ENCODE measurements at regions not wholly inside any gene's neighbourhood (a gene's known extent, or its start where the extent isn't known, plus 50 kb on each side); places are given as distances from the start of the nearest gene placed in this dataset.

DNA sequence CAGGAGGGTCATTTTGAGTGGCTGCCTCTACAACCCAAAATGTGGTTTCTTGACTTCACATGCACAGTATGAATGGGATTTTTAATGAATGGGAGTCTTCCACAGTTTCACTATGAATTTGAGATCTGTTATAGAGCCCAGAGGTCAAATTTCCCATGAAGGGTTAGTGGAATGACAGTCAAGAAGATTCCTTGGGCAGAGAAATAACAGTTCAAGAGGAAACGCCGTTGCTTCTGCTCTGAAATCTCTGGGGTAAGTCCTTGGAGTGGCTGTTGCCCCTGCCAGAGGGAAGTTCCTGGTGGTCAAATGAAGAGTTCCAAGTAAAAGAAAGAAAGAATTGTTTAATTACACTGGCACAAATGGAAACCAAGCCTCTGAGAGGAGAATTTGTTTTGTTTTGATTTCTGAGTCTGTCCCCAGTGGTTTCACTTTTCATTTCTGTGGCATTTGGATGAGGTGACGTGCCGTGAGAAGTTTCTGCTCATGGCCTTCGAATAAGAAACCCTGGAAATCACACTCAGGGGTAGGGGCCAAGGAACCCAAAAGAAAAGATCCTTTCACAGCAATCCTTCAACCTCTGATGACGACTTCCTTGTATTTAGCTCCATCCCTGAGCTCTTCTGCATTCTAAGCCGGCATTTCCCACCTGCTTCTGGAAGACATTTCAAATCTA is 77.5 kb upstream of the IL12A start:
- no peak for DNase-seq (ENCODE audit: extremely low read depth in 1 of 4, low spot score in 3 of 4)
- H3K4me2 ChIP-seq (ENCODE audit: insufficient read depth, low read length), result no peak overlapping the region
- ChIA-PET CTCF (ENCODE audit: low intra/inter-chr PET ratio) (no interaction called here), POLR2A (no interaction called here)
- intact Hi-C loops (cut with micrococcal nuclease) (no loop called here), in situ Hi-C loops (cut with MboI) (no loop called here)
- no peak overlapping the region for H3K27ac ChIP-seq (ENCODE audit: extremely low read depth, low read depth, low read length)
- no peaks in the 10 kb centered on the region for H3K27me3 ChIP-seq (ENCODE audit: control insufficient read depth in 2 of 2, insufficient read depth in 2 of 2, low read length in 2 of 2)
- no peak for TF ChIP-seq RAD51 (IDR thresholded peaks at IDR 0.05; ENCODE audit: borderline replicate concordance, low read depth)
- no peak for TF ChIP-seq ZZZ3 (IDR thresholded peaks at IDR 0.05)
- TF ChIP-seq SNRNP70 (optimal IDR thresholded peaks at IDR 0.05; ENCODE audit: low read depth, low read length), result no peak
- TF ChIP-seq KLF16 (IDR thresholded peaks at IDR 0.05), result no peak
- no peak for TF ChIP-seq ZNF77 (CRISPR knock-in tag; IDR thresholded peaks at IDR 0.05)
- no peak for TF ChIP-seq PURB (CRISPR knock-in tag; IDR thresholded peaks at IDR 0.05; ENCODE audit: low read depth)
- no peaks in the 10 kb centered on the region for H3K36me3 ChIP-seq (ENCODE audit: control insufficient read depth, insufficient read depth, low read length)
- no peaks in the 10 kb centered on the region for H4K20me1 ChIP-seq (replicated peaks; ENCODE audit: control insufficient read depth, insufficient read depth, low read length)
- BruUV-seq (replicated peaks), result no TSS peak
- no peak overlapping the region for H3K9ac ChIP-seq (ENCODE audit: insufficient read depth in 1 of 2, low read depth in 2 of 2, low read length in 2 of 2)
- no peaks in the 10 kb centered on the region for H3K79me2 ChIP-seq (ENCODE audit: control insufficient read depth, insufficient read depth, low read length)
- no peaks in the 10 kb centered on the region for H3K9me3 ChIP-seq (replicated peaks; ENCODE audit: control insufficient read depth, insufficient read depth, low read depth, low read length)
- no peak for ATAC-seq
- H3K4me1 ChIP-seq (replicated peaks in 1 of 2; ENCODE audit: control insufficient read depth in 2 of 2, insufficient read depth in 2 of 2, low read length in 2 of 2), result no peaks in the 10 kb centered on the region
- H3K4me3 ChIP-seq, result no peak overlapping the region
- 2% methylated on average over 7 of the region's 7 CpGs for WGBS (ENCODE audit: insufficient coverage, low coverage, missing lambda C conversion rate)
- no peaks in the 10 kb centered on the region for H3K9me1 ChIP-seq (ENCODE audit: control insufficient read depth, insufficient read depth, low read length)
- no peak overlapping the region for H2AFZ ChIP-seq (ENCODE audit: low read depth, low read length)
- no peak for FAIRE-seq

DNA sequence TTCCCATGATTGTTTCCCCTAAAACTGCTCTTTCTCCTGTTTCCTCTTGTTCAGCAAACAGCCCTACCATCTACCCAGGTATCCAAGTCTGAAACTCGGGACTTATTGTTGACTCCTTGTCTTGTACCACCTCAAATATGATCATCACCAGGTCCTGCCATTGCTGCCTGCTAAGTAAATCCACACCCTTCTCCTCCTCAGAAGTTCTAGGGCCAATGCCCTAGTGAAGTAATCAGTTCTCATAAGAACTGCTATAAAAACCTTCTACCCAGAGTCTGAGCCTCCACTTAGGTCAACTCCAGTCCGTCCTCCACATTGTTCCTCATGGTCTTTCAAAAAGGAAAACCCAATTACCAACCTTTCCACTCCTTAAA is 77.0 kb upstream of the IL12A start:
- intact Hi-C loops (cut with micrococcal nuclease), result no loop called here

More for the DNA sequence above, 77.0 kb upstream of the IL12A start:
- no peaks in the 10 kb centered on the region for H3K4me1 ChIP-seq (replicated peaks in 1 of 2; ENCODE audit: control insufficient read depth in 2 of 2, insufficient read depth in 2 of 2, low read length in 2 of 2)
- H3K9me1 ChIP-seq (ENCODE audit: control insufficient read depth, insufficient read depth, low read length), result no peaks in the 10 kb centered on the region
- no peaks in the 10 kb centered on the region for H3K36me3 ChIP-seq (ENCODE audit: control insufficient read depth, insufficient read depth, low read length)
- H4K20me1 ChIP-seq (replicated peaks; ENCODE audit: control insufficient read depth, insufficient read depth, low read length), result no peaks in the 10 kb centered on the region
- ChIA-PET POLR2A (no interaction called here), CTCF (ENCODE audit: low intra/inter-chr PET ratio) (no interaction called here)
- DNase-seq (ENCODE audit: extremely low read depth in 1 of 4, low spot score in 3 of 4) (no peak), FAIRE-seq (no peak), ATAC-seq (no peak)
- H3K27ac ChIP-seq (ENCODE audit: extremely low read depth, low read depth, low read length), result no peak overlapping the region
- WGBS (ENCODE audit: insufficient coverage, low coverage, missing lambda C conversion rate), result 0% methylated on average over 2 of the region's 2 CpGs
- H3K9ac ChIP-seq (ENCODE audit: insufficient read depth in 1 of 2, low read depth in 2 of 2, low read length in 2 of 2), result no peak overlapping the region
- TF ChIP-seq HDAC2 (IDR thresholded peaks at IDR 0.05) (no peak), ELF4 (CRISPR knock-in tag; IDR thresholded peaks at IDR 0.05) (no peak), ZC3H11A (IDR thresholded peaks at IDR 0.05; ENCODE audit: low read depth, low read length) (no peak), ZNF347 (CRISPR knock-in tag; IDR thresholded peaks at IDR 0.05; ENCODE audit: low read depth) (no peak), RBM22 (IDR thresholded peaks at IDR 0.05; ENCODE audit: low read depth, low read length, poor library complexity, severe bottlenecking) (no peak), ZSCAN32 (CRISPR knock-in tag; IDR thresholded peaks at IDR 0.05) (no peak)
- TF ChIP-seq, protein P1, sequence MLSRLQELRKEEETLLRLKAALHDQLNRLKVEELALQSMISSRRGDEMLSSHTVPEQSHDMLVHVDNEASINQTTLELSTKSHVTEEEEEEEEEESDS (CRISPR knock-in tag; IDR thresholded peaks at IDR 0.05), result no peak
- no peaks in the 10 kb centered on the region for H3K27me3 ChIP-seq (ENCODE audit: control insufficient read depth in 2 of 2, insufficient read depth in 2 of 2, low read length in 2 of 2)
- no peak overlapping the region for H3K4me3 ChIP-seq
- H3K4me2 ChIP-seq (ENCODE audit: insufficient read depth, low read length), result no peak overlapping the region
- H3K9me3 ChIP-seq (replicated peaks; ENCODE audit: control insufficient read depth, insufficient read depth, low read depth, low read length), result no peaks in the 10 kb centered on the region
- in situ Hi-C loops (cut with MboI), result no loop called here
- H3K79me2 ChIP-seq (ENCODE audit: control insufficient read depth, insufficient read depth, low read length), result no peaks in the 10 kb centered on the region
- no TSS peak for BruUV-seq (replicated peaks)
- no peak overlapping the region for H2AFZ ChIP-seq (ENCODE audit: low read depth, low read length)
